ENCODE measurements at regions not wholly inside any gene's neighbourhood (a gene's known extent, or its start where the extent isn't known, plus 50 kb on each side); places are given as distances from the start of the nearest gene placed in this dataset.
"Not testable (repeated sequence)": the region's sequence is repeated elsewhere in the genome, so short reads cannot be mapped to it uniquely, and the experiment has no call there.

DNA sequence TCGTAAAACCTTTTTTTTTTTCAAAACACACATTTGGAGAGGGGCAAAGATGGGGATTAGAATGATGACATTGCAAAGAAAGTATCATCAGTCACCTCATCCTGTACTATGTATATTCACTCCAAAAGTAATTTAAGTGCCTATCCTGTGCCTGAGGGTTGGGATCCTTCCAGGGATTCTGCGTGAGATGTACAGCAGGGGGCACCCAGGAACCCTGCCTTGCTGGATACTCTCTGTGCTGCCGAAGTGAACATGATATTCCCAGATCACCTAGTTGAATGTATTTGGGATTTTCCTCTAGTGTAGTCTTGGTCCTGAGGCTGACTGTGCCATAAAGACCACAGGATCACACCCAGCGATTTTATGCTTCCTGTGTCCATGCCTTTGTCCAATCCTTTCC, 372.7 kb downstream of the IPO8 start:
- Mint-ChIP-seq H3K9me3 (peaks cover 6% of the 10 kb centered on the region), H3K27me3 (no peaks in the 10 kb centered on the region), H3K27ac (no peak overlapping the region), H3K4me1 (no peaks in the 10 kb centered on the region), H3K36me3 (ENCODE audit: low read depth) (no peaks in the 10 kb centered on the region), H3K4me3 (no peak overlapping the region)
- DNase-seq = no peak
- intact Hi-C loops (cut with micrococcal nuclease) = no loop called here

DNA sequence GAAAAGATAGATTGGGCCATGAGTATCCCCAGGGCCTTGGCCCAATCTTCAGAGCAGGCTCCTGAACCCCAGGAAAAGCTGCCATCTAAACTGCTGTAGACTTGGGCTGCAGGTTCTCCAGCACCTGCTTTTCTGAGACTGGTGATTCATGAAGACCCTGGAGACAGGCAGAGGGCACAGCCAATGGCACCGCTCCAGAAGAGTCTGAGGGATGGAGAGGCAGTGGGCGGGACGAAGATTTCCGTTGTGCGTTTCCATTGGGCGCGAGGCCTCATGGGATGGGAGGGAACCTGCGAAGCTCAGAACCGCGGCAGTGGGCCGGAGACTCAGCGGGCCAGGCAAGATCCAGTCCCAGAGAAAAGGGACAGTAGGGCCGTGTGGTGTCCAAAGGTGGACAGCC, 375.1 kb downstream of the IPO8 start:
- H3K9me3 Mint-ChIP-seq = peaks cover 6% of the 10 kb centered on the region
- H3K4me1 Mint-ChIP-seq = no peaks in the 10 kb centered on the region
- H3K4me3 Mint-ChIP-seq = no peak overlapping the region
- H3K27me3 Mint-ChIP-seq = no peaks in the 10 kb centered on the region
- no peak for DNase-seq
- no peak overlapping the region for H3K27ac Mint-ChIP-seq
- intact Hi-C loops (cut with micrococcal nuclease) = no loop called here
- H3K36me3 Mint-ChIP-seq (ENCODE audit: low read depth) = no peaks in the 10 kb centered on the region

DNA sequence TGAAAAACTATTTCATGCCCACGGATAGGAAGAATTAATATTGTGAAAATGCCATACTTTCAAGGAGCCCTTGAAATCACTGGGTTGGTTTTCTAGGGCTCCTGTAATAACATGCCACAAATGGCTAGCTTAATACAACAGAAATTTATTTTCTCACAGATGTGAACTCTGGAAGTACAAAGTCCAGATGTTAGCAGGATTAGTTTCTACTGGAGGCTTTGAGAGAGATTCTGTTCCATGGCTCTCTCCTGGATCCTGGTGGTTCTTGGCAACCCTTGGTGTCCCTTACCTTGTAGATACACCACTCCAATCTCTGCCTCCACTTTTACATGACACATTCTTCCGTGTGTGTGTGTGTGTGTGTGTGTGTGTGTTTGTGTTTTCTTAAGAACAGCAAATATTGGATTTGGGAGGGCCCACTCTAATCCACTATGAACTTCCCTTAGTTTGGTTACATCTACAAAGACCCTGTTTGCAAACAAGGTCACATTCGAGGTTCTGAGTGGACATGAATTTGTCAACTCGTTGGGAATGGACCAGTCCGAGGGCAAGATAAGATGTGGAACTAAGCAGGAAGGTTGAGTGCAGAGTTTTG, 381.1 kb downstream of the IPO8 start:
- Mint-ChIP-seq H3K36me3 (ENCODE audit: low read depth) (no peaks in the 10 kb centered on the region), H3K4me3 (no peak overlapping the region), H3K9me3 (peaks cover 3% of the 10 kb centered on the region), H3K4me1 (no peaks in the 10 kb centered on the region), H3K27me3 (no peaks in the 10 kb centered on the region), H3K27ac (no peak overlapping the region)
- intact Hi-C loops (cut with micrococcal nuclease) = no loop called here
- DNase-seq = no peak

DNA sequence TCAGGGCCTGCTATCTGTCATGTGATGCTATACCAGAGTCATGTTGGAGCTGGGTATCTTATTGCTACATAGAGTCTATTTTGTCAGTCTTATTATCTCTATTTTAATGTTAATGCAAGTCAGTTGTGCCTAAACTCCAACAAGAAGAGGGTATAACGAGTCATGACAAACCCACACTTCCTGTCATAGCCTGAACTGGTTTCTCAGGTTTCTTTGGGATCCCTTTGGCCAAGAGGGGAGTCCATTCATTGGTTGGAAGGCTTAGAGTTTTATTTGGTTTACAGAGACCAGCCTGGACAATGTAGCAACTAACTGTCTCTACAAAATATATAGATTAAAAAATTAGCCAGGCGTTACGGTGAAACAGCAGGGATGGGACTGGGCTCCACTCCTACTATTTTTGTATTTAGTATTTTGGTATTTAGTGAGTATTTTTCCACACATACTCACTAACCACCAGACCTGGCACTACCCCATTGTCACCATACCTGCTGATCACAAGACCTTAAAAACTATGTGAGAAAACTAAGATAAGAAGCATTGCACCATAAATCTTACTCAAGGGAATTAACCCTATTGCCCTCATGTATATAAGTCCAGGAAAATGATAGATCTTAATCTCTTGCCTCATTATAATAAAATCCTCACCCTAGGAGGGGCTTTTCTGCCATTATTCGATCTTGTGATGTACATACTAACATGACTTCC, 387.5 kb downstream of the IPO8 start:
- Mint-ChIP-seq H3K4me1 (no peaks in the 10 kb centered on the region), H3K4me3 (no peak overlapping the region), H3K9me3 (peaks cover 7% of the 10 kb centered on the region), H3K27me3 (no peaks in the 10 kb centered on the region), H3K36me3 (ENCODE audit: low read depth) (no peaks in the 10 kb centered on the region), H3K27ac (no peak overlapping the region)
- intact Hi-C loops (cut with micrococcal nuclease) = no loop called here
- no peak for DNase-seq

- no peaks in the 10 kb centered on the region for H3K36me3 Mint-ChIP-seq (ENCODE audit: low read depth)
- no peaks in the 10 kb centered on the region for H3K27me3 Mint-ChIP-seq
- peaks cover 4% of the 10 kb centered on the region for H3K9me3 Mint-ChIP-seq
- no peaks in the 10 kb centered on the region for H3K4me1 Mint-ChIP-seq
- H3K4me3 Mint-ChIP-seq = no peak overlapping the region
- H3K27ac Mint-ChIP-seq = no peak overlapping the region
- intact Hi-C loops (cut with micrococcal nuclease) = no loop called here
- no peak for DNase-seq
Observed at GRCh38 chr12:30304528-30304927, 391.1 kb downstream of the IPO8 start.

DNA sequence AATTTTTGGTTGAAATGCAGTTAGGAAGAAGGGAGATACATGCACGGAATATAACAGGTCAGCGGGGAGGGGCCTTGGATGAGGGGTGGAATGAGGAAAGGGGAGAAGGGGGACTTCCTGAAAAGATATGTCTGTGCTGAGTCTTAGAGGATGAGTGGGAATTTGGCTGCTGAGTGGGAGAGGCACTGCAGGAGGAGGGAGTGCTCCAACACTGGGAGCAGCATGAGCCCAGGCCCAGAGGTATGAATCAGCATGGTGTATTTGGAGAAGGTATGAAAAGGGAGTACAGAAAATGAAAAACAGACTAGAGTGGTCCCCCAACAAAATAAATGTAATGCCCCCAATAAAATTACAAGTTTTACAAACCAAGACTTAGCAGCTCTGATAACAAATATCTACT, 394.4 kb downstream of the IPO8 start:
- intact Hi-C loops (cut with micrococcal nuclease) = no loop called here
- H3K27ac Mint-ChIP-seq = no peak overlapping the region
- H3K4me3 Mint-ChIP-seq = no peak overlapping the region
- no peaks in the 10 kb centered on the region for H3K36me3 Mint-ChIP-seq (ENCODE audit: low read depth)
- no peaks in the 10 kb centered on the region for H3K4me1 Mint-ChIP-seq
- peaks cover 8% of the 10 kb centered on the region for H3K9me3 Mint-ChIP-seq
- DNase-seq = no peak
- H3K27me3 Mint-ChIP-seq = no peaks in the 10 kb centered on the region

DNA sequence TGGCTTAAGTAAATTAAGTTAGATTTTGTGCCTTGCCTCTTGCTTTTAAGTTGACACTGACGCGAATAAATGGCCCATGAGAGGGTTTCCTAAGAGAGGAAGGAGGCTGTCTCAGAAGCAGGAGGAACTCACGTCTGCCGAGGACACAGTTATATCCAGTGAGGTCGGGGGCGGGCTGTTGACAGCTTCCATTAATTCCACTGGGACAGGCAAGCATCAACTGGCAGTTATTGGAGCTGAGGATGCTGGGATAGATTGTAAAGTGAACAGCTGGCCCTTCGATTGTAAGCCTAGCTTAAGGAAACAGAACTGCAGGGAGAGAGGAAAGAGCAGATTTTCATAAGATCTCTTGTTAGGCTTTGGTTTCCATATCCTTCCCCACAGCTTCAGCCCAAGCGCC, 399.2 kb downstream of the IPO8 start:
- Mint-ChIP-seq H3K4me3 (no peak overlapping the region), H3K27me3 (no peaks in the 10 kb centered on the region), H3K4me1 (no peaks in the 10 kb centered on the region), H3K36me3 (ENCODE audit: low read depth) (no peaks in the 10 kb centered on the region), H3K9me3 (peaks cover 4% of the 10 kb centered on the region), H3K27ac (no peak overlapping the region)
- intact Hi-C loops (cut with micrococcal nuclease) = no loop called here
- DNase-seq = no peak

DNA sequence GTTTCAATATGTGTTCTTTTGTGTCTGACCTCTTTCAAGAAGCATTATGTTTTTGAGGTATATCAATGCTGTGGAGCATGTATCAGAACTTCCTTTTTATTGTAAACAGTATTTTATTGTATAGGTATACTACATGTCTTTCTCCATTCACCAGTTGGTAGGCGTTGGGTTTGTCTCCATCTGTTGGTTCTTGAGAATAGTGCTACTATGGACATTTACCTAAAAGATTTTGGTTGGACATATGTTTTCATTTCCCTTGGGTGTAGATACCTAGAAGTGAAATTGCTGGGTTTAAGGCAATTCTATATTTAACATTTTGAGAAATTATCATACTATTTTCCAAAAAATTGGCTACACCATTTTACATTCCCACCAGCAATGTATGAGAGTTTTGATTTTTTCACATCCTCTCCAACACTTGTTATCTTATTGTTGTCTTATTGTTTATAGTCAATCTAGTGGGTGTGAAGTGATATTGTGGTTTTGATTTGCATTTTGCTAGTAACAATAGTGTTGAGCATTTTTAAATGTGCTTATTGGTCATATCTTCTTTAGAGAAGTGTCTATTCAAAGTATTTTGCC, 409.2 kb downstream of the IPO8 start:
- Mint-ChIP-seq H3K4me1 (no peaks in the 10 kb centered on the region), H3K36me3 (ENCODE audit: low read depth) (no peaks in the 10 kb centered on the region), H3K9me3 (peaks cover under 1% of the 10 kb centered on the region), H3K27ac (no peak overlapping the region), H3K4me3 (no peak overlapping the region), H3K27me3 (no peaks in the 10 kb centered on the region)
- intact Hi-C loops (cut with micrococcal nuclease) = no loop called here
- no peak for DNase-seq

GRCh38 chr12:30278401-30278800, 417.3 kb downstream of the IPO8 start:
- DNase-seq = no peak
- Mint-ChIP-seq H3K9me3 (peaks cover 13% of the 10 kb centered on the region), H3K27me3 (no peaks in the 10 kb centered on the region), H3K27ac (no peak overlapping the region), H3K4me3 (no peak overlapping the region), H3K36me3 (ENCODE audit: low read depth) (no peaks in the 10 kb centered on the region), H3K4me1 (no peaks in the 10 kb centered on the region)
- intact Hi-C loops (cut with micrococcal nuclease) = no loop called here

DNA sequence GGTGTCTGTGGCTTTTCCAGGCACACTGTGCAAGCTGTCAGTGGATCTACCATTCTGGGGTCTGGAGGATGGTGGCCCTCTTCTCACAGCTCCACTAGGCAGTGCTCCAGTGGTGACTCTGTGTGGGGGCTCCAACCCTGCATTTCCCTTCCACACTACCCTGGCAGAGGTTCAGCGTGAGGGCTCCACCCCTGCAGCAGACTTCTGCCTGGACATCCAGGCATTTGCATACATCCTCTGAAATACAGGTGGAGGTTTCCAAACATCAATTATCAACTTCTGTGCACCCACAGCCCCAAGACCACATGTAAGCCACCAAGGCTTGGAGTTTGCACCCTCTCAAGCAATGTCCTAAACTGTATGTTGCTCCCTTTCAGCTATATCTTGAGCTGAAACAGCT, 423.2 kb downstream of the IPO8 start:
- H3K27me3 Mint-ChIP-seq; intact Hi-C loops (cut with micrococcal nuclease); H3K4me1 Mint-ChIP-seq: not testable (repeated sequence)

DNA sequence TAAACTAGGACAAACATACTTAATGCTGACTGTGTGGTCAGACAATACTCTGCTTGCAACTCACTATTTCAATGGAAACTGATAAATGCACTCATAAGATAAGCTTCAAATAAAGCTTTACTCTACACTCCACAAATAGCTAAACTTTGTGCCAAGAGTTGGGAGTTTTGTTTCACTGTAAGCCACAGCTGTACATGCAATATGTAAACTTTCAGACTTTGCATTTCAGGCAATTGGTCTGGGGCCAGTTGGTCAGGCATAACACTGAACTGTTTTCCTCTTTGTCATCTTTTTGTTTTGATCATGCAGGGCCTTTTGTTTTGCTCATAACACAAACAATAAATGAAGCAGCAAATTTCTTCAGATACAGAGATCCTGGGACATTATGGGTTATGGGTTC, 426.2 kb downstream of the IPO8 start:
- intact Hi-C loops (cut with micrococcal nuclease) = no loop called here
- Mint-ChIP-seq H3K27ac (no peak overlapping the region), H3K9me3 (peaks cover 12% of the 10 kb centered on the region), H3K27me3 (no peaks in the 10 kb centered on the region), H3K4me3 (no peak overlapping the region), H3K36me3 (ENCODE audit: low read depth) (no peaks in the 10 kb centered on the region), H3K4me1 (no peaks in the 10 kb centered on the region)
- no peak for DNase-seq

More for the DNA sequence above, 423.2 kb downstream of the IPO8 start:
- not testable (repeated sequence) for H3K4me3 Mint-ChIP-seq; H3K27ac Mint-ChIP-seq; DNase-seq; H3K36me3 Mint-ChIP-seq (ENCODE audit: low read depth)
- H3K9me3 Mint-ChIP-seq = peaks cover 16% of the 10 kb centered on the region

DNA sequence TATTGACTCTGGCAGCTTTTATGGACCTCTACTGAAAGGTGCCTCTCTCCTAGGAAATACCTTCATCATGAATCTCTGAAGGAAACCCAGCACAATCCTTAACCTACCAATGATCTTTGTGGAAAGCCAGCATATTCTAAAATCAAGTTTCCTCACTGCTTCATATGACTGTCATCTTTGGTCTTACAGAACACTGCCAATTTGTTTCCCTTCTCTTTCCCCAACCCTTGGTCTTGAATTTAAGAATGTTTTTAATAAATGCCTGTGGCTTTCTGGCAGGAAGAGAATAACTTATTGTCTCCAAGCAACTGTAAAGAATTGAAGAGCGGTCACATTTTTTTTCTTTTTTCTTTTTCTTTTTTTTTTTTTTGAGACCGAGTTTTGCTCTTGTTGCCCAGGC, 427.6 kb downstream of the IPO8 start:
- Mint-ChIP-seq H3K27ac (no peak overlapping the region), H3K27me3 (no peaks in the 10 kb centered on the region), H3K36me3 (ENCODE audit: low read depth) (no peaks in the 10 kb centered on the region), H3K9me3 (peaks cover 6% of the 10 kb centered on the region), H3K4me1 (no peaks in the 10 kb centered on the region), H3K4me3 (no peak overlapping the region)
- DNase-seq = no peak
- intact Hi-C loops (cut with micrococcal nuclease) = no loop called here

DNA sequence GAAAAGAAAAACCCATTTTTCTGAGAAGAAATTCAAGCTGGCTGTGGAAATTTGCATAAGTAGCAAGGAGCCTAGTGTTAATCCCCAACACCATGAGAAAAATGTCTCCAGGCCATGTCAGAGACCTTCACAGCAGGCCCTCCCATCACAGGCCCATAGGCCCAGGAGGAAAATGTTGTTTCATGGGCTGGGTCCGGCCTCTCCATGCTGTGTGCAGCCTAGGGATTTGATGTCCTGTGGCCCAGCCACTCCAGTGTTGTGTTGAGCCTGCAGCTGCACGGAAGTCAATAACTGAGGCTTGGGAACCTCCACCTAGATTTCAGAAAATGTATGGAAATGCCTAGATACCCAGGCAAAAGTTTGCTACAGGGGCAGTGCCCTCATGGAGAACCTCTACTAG, 432.2 kb downstream of the IPO8 start:
- Mint-ChIP-seq H3K27me3 (no peaks in the 10 kb centered on the region), H3K4me1 (no peaks in the 10 kb centered on the region), H3K36me3 (ENCODE audit: low read depth) (no peaks in the 10 kb centered on the region), H3K4me3 (no peak overlapping the region), H3K9me3 (no peaks in the 10 kb centered on the region), H3K27ac (no peak overlapping the region)
- no peak for DNase-seq
- intact Hi-C loops (cut with micrococcal nuclease) = no loop called here

DNA sequence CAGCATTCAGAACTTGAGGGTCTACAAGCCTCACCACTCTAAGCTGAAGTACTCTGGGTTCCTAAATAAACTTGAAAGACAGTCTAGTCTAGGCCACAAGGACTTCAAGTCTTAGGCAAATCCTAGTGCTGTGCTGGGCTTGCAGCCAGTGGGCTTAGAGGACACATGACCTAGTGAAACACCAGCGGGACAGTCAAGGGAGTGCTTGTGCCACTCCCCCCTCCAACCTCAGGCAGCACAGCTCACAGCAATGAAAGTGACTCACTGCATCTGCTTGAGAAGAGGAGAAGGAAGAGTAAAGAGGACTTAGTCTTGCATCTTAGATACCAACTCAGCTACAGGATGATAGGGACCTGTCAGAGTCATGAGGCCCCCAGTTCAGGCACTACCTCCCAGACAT, 438.1 kb downstream of the IPO8 start:
- no peaks in the 10 kb centered on the region for H3K27me3 Mint-ChIP-seq
- H3K4me3 Mint-ChIP-seq = no peak overlapping the region
- H3K27ac Mint-ChIP-seq = no peak overlapping the region
- H3K36me3 Mint-ChIP-seq (ENCODE audit: low read depth) = no peaks in the 10 kb centered on the region
- no peak for DNase-seq
- no peaks in the 10 kb centered on the region for H3K4me1 Mint-ChIP-seq
- intact Hi-C loops (cut with micrococcal nuclease) = no loop called here
- no peaks in the 10 kb centered on the region for H3K9me3 Mint-ChIP-seq

- H3K4me3 Mint-ChIP-seq = no peak overlapping the region
- no peak overlapping the region for H3K27ac Mint-ChIP-seq
- intact Hi-C loops (cut with micrococcal nuclease) = no loop called here
- H3K4me1 Mint-ChIP-seq = no peaks in the 10 kb centered on the region
- no peak for DNase-seq
- no peaks in the 10 kb centered on the region for H3K9me3 Mint-ChIP-seq
- no peaks in the 10 kb centered on the region for H3K27me3 Mint-ChIP-seq
- no peaks in the 10 kb centered on the region for H3K36me3 Mint-ChIP-seq (ENCODE audit: low read depth)
Observed at GRCh38 chr12:30251546-30251945, 444.1 kb downstream of the IPO8 start.
